M059J (cell line): ENCODE measurements at regions not wholly inside any gene's neighbourhood (a gene's known extent, or its start where the extent isn't known, plus 50 kb on each side); places are given as distances from the start of the nearest gene placed in this dataset.
"Not testable (repeated sequence)": the region's sequence is repeated elsewhere in the genome, so short reads cannot be mapped to it uniquely, and the experiment has no call there.

Source experiments
- DNase-seq: peaks from one replicate; pipeline ENCODE4 v3.0.0-alpha.2; 2012; ENCODE audit warnings: low read depth

DNA sequence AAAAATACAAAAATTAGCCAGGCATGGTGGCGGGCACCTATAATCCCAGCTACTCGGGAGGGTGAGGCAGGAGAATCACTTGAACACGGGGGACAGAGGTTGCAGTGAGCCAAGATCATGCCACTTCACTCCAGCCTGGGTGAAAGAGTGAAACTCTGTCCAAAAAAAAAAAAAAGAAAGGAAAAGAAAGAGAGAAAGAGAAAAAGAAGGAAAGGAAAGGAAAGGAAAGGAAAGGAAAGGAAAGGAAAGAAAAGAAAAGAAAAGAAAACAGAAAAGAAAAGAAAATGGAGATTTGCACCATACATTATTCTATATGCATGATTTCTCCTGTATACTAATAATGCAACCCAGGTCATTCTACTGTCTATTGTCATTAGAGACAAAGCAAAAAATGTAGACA lies 421.5 kb downstream of the PCDH19 start:
- not testable (repeated sequence) for DNase-seq

DNA sequence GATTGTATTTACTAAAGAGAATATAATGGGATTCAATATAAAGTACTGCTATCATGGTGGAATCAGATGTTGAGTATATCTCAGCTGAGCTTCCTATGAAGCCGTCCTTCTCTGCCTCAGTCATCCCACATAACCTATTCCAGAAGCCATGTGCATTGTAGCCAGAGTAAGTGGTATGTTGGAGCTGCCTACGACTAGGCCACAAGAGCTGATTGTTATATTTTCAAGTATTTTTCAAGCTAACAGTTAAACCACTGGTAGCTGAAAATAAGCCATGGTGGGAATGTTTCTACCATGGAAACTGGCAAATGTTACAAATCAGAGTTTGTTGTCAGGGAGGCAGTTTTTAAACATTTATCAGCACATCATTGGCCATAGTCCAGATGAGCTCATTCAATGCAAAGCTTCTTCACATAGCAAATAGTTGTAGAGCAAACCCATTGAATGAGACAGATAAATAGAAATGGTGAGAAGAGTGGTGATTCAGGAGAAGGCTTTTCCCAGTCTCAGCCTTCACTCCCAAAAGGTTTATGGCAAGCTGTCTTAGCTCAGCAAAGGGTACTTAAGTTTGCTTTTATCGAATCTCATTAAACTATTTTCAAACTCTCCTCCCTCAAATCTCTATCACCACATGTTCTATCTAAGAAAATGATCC lies 436.4 kb downstream of the PCDH19 start:
- DNase-seq, result peak; percentile 0

DNA sequence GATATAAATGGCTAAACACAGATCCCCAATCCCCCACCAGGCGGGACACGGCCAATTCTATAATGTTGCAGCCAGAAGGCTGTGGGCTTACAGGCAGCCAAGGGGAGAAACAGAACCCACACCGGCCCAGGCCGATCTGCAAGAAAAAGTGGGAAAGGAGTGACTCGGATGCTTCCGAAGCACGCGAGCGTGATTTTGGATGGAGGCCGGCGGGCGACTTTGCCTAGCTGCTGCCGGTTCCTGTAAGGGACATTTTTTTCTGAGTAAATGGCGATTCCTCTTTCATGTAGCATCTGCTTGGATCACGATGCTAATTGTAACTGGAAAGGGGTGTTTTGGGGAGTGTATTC lies 470.2 kb downstream of the PCDH19 start:
- DNase-seq, result no peak

DNA sequence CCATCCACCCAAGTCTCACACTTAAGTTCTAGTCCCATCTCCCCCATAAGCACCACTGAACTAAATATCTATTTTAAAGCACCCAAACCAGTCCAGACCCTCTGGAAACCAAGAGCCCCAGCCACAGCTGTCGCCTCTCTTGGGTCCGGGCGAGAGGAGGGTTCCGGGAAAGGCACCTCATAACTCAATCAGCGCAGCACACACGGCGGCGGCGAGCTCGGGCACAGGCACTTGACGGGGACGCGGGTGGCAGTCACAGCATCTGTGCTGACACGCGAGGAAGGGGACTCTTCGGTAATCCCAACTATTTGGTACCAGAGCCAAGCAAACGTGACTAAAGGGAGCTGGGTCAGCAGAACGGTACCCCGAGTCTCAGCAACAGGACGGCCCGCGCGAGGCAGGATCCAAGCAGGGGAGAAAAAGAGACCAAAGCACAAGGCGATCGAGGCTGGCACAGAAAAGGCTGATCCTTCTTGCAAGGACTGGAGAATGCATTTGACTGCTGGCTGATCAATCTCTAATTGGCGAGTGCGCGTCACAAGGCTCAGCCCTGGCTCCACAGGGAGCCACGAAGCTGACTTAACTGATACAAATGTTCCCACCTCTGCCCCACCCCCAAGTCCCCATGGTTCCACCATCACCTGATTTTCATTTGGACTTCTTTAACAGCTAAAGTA lies 470.7 kb downstream of the PCDH19 start:
- not testable (repeated sequence) for DNase-seq

DNA sequence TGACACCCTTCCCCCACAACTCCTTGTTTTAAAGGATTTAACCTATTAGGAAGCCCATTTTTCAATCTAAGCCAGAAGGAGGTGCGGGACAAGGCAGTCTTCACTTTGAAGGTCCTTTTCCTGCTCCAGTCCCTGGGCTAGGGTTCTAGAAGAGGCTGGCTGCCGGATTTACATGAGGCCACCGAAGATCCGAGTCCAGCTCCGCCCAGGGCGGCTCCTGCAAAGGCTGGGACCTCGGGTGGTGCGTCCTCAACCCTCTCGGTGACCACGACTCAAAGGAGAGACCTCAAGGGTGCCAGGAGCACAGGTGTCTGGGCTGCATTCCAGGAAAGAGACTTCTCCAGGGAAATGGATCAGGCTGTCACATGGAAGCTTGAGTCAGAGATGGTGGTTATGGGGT lies 471.6 kb downstream of the PCDH19 start:
- no peak for DNase-seq

DNA sequence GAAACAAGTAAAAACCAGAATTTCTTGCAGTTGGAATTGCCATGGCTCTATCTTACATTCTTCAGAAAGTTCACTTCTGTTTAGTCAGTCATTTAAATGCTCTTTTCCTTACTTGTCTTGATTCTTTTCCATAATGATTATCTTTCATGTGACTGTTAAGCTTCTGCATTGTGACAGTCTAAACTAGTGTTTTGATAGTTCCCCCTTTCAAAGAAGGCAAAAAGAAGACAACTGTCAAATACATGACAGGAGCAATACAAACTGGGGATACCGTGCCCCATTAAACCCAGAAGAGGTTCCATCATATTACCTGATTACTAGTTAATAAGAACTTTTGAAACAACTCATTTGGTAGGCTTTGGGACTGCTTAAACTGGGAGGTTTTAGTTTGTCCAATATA lies 476.2 kb downstream of the PCDH19 start:
- DNase-seq, result no peak

DNA sequence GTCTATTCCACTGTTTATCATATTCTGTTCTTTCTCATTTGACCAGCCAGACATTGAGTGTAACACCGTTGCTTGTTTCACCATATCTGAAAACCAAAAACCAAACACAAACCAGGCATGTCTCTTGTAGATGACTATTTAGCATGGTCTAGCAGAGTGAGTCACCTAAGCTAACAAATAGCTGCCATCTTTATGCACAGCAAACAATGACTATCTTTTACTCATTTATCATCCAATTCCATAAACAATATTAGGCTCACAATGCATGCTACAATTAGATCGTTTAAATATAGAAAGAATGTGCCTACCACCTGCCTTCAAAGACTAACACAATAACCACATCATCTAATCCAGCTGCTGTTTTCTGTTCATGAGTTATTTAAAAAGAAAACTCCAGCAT lies 495.4 kb downstream of the PCDH19 start:
- no peak for DNase-seq

DNA sequence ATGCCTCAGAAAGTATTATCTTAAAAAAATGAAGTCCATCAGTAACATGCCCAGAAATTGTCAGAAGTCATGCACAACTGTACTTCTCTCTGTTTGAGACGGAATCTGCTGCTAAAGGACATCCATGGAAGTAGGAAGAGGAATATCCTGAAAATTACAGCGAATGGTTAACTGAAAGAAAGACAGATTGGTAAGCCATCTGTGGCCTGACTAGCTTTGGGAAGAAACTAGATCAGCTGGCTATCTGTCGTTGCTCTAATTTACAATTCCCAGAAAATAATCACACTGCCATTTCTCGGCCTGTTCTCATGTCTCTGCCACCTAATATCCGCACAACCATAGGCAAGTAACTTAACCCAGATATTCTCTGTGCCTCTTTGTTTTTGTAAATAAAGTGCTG lies 496.5 kb downstream of the PCDH19 start:
- DNase-seq, result no peak

DNA sequence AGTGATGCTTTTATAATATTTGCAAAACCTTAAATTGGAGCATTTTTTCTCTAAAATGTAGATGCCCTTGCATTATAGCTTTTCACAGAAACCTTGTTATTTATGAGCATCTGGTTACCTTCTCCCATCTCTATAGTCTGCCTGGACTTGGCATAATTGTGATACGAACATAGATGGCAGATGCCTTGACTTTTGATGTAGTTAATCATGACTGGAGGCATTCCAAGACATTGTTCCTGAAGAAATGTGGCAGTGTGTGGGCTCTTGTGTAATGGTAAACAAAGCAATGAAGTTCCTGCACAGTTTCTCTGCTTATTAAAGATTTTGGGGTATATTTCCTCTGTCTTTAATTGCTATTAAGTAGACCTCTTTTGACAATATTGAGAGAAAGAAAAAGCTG lies 500.1 kb downstream of the PCDH19 start:
- DNase-seq, result no peak

DNA sequence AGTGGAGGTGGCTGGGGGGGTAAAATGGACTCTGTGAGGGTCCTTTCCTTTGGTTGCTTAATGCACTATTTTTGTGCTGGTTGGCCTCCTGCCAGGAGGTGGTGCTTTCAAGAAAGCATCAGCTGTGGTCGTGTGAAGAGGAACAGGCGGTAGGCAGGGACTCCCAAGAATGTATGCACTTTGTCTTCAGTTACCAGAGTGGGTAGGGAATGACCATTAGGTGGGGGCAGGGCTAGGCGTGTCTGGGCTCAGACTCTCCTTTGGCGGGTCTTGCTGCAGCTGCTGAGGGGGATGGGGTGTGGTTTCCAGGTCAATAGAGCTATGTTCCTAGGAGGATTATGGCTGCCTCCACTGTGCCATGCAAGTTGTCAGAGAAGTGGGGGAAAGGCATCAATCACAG lies 509.0 kb downstream of the PCDH19 start:
- DNase-seq, result no peak

DNA sequence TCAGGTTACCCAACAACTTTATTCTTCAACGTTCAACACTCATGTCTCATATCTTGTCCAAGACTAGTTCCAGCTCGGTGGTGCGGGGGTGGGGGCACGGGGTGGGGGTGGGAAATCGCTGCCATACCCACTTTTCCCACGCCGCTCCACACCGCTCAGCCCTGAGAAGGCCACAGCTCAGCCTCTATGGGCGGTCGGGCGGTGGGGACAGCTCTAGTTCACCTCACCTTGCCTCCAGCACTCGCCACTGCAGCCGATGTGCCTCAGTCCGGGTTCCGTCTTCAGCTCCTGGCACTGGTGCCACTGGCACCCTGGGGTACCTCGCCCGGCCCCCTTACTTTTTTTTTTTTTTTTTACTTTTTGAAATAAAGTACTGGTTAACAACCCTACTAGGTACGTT lies 522.2 kb downstream of the PCDH19 start:
- DNase-seq, result no peak

DNA sequence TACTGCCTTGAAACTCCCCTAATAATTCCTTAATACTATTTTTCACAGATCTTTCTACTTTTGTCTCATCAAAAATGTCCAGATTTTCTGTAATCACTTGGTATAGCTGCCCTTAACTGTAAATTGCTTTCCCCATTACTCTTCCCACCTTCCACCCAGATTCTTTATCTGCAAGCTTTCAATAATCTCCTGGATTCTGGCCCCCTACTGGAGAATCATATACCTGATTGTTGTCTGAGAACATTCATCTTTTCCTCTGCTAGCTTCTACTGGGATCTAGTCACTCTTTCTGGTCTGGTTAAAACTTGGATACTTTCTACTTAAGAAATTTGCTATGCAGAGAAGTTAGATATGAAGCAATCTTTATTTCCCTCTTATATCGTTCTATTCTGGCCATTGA lies 552.6 kb downstream of the PCDH19 start:
- no peak for DNase-seq

DNA sequence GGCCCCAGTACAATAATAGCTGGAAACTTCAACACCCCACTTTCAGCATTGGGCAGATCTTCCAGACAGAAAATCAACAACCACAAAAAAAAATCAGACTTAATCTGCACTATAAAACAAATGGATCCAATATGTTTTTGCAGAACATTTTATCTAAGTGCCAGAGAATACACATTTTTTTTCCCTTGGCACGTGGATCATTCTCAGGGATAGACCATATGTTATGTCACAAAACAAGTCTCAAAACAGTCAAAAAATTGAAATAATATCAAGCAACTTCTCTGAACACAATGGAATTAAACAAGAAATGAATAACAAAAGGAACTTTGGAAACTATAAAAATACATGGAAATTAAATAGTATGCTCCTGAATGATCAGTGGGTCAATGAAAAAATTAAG lies 576.3 kb downstream of the PCDH19 start:
- no peak for DNase-seq

DNA sequence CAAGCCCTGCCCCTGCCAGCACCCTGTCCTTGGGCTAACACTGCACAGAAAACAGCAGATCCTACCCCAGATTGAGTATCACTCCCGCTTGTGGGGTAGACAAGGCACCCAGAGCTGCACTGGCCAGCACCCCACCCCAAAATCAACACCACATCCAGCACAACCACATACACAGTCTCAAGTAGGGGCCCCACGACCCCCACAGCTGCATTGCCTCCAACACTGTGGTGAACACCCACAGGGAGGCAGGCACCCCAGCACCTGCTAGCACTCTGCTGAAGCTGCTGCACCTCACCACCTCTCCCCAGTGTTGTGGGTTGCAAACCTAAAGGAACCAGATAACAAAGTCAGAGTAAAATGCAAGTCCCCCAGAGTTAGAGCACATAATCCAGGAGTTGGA lies 589.9 kb downstream of the PCDH19 start:
- no peak for DNase-seq

DNA sequence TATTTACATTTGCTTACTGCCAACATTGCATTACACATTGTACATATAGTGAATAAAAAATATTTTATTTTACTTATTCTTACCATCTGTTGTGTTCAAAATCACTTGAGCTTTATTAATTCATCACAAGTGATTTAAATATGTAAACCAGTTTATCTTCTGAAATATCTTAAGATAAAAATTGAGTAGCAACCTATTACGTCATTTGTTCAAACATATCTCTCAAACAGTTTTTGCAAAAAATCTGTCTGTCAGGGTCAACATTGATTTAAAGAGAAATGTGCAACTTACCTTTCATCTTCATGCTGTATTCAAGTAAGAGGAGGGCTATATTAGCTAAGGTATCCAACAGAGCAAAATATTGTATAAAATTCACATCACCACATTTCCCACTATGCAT lies 610.1 kb downstream of the PCDH19 start:
- DNase-seq, result no peak

DNA sequence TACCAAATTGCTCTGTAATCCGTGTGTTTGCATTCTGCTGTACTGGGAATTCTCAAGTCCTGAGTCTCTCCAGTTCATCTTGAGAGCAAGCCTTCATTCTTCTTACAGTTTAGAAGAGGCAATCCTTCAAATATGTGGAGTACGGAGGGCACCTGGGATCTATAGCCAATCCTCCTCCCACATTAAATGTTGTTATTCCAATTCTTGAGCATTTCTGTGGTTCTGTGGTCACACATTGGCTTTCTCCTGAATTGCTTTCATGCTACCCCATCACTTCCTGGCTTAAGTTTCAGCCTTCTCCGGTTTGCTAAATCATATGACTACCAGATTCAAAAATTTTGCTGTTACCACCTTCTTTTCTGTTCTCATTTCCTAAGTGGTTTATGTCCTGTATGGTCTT lies 611.1 kb downstream of the PCDH19 start:
- no peak for DNase-seq

DNA sequence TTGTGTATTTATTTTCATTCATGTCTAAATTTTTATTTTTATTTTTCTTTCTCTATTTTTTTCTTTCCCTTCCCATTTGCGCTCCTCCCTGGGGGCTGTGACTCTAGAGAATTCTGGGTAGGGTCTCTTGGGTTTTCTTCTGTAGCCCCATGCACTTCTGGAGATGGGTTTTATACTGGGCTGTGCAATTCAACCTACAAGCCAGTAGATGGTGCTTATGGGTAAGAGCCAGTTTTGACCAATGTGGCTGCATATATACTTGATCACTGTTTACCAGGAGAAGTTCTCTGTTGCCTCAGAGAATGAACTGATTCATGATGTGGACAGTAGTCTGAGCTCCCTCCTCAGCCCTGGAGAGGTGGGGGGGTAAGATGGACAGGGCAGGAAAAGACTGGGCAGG lies 614.6 kb downstream of the PCDH19 start:
- DNase-seq, result no peak

DNA sequence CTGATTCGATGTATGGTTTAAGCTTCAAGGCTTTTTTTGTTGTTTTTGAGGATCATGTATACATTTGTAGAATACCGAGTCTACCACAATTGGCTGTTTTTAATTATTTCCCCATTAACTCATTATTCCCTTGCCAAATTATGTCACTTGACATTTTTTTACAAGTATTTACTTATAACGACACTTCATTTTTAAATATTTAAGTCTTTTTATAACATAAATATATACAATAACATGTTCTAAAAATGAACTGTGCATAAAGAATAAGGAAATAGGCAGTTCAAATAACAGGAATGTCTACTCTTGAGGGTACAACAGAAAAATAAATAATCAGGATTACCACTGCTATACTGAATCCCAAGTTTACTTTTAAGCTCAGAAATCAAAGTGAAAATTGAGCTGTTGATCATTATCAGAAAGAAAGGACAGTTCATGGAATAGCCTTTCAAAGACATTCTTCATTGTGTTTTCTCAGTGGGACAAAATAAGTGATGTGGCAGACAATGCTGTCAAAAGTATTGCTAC lies 627.5 kb downstream of the PCDH19 start:
- no peak for DNase-seq

DNA sequence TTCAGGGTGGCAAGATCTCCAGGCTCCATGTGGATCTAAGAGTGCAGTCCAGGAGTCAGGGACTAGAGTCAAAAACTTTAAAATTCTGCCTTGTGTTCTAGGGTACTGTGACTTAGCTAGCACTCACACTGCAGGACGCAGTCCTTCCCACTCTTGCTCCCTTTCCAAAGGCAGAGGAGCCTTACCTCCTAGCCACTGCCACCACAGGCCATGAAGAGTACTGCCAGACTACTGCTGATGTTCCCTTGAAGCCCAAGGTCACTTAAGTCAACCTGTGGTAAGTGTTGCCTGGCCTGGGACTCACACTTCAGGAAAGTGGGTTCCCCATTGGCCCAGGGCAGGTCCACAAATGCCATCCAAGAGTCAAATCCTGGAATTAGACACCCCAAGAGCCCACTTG lies 632.2 kb downstream of the PCDH19 start:
- no peak for DNase-seq

DNA sequence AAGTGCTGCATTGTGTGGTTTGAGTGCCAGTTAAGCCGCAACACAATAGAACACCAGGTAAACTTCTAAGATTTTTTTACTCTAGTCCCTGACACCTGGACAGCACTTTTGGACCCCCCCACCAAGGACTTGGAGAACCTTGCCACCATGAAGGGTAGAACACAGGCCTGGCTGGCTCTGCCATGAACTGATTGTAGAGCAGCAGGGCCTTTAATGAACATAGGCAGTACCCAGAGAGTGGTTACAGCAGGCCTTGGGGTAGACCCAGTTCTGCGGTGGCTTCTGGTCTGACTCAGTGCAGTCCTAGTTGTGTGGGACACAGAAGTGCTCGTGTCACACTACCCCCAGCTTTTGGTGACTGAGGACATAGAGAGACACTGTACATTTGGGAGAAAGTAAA lies 648.3 kb downstream of the PCDH19 start:
- DNase-seq, result no peak

DNA sequence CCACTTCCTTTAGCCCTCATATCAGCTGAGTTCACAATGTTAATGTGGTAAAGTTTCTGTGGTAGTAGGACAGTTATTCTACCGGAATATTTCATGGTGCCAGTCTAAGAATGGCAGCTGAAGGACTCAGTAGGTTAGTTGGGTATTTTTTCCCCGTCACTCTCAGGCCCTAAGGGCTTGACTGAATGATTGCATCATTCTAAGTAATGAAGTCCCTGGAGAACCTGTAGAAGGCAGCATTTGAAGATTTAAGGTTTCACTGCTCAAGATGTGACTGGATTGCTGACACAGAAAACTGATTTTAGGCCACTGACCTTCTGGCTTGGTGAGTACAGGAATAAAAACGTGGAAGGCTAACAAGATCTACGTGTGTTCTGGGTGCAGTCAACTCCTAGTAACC lies 657.3 kb downstream of the PCDH19 start:
- DNase-seq, result no peak

DNA sequence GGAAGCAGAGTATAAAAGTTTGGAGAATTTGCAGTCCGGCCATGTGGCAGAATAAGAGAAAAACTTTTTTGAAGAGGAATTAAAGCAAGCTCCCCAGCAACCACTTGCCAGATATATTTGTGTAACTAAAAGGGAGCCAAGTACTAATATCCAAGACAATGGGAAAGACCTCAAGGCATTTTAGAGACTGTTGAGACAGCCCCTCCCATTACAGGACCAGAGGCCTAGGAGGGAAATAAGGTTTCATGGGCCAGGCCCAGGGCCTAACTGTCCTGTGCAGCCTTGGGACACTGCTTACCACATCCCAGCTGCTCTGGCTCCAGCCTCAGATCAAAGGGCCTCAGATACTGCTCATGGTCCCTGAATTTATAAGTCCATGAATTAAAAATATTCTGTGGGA lies 659.4 kb downstream of the PCDH19 start:
- DNase-seq, result no peak

DNA sequence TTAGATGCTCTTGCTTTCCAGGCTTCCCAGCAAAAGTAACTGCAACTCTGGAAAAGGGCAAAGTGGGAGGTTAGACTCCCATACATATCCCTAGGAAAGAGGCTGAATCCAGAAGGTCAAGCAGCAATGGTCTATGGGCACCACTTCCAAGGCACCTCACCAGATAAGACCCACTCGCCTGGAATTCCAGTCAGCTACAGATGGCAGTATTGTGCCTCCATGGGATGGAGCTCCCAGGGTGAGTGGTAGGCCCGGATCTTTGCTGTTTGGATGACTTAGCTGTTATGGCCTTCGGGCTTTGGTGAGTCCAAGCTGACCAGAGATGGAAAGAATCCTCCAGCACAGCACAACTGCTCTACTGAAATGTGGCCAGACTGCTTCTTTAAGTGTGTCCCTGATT lies 688.0 kb downstream of the PCDH19 start:
- DNase-seq, result no peak

DNA sequence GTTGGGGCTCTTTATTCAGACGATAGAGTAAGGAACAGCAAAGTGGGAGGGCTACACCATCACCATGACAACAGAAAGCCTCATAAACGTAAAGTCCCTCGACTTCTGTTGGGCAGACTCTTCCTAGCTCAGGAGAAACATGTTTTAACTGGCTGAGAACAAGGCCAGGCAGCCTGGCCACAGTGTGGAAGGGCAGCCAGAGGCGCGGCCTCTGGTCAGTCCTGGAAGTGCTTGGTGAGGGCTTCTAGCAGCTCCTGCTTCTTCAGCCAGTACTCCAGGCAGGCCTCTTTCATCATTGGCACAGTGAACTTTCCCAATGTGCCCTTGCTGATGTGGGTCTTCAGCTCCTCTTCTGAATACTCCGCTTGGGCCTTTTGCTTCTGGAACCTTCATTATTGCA lies 690.9 kb downstream of the PCDH19 start:
- no peak for DNase-seq
